Astrocyte of the hippocampus (primary cell): ENCODE measurements at regions not wholly inside any gene's neighbourhood (a gene's known extent, or its start where the extent isn't known, plus 50 kb on each side); places are given as distances from the start of the nearest gene placed in this dataset.
"Not testable (repeated sequence)": the region's sequence is repeated elsewhere in the genome, so short reads cannot be mapped to it uniquely, and the experiment has no call there.

Source experiments
- DNase-seq: peaks from one replicate; pipeline ENCODE4 v3.0.0; 2011; ENCODE audit warnings: low read depth, low spot score

DNA sequence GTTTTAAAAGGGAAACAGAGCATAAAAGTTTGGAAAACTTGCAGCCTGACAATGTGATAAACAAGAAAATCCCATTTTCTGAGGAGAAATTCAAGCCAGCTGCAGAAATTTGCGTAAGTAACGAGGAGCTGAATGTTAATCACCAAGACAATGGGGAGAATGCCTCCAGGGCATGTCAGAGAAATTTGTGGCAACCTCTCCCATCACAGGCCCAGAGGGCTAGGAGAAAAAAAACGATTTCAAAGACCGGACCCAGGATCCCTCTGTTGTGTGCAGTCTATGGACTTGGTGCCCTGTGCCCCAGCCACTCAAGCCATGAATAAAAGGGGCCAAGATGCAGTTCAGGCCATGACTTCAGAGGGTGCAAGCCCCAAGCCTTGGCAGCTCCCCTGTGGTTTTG is 355.4 kb upstream of the NDST3 start:
- DNase-seq = no peak

DNA sequence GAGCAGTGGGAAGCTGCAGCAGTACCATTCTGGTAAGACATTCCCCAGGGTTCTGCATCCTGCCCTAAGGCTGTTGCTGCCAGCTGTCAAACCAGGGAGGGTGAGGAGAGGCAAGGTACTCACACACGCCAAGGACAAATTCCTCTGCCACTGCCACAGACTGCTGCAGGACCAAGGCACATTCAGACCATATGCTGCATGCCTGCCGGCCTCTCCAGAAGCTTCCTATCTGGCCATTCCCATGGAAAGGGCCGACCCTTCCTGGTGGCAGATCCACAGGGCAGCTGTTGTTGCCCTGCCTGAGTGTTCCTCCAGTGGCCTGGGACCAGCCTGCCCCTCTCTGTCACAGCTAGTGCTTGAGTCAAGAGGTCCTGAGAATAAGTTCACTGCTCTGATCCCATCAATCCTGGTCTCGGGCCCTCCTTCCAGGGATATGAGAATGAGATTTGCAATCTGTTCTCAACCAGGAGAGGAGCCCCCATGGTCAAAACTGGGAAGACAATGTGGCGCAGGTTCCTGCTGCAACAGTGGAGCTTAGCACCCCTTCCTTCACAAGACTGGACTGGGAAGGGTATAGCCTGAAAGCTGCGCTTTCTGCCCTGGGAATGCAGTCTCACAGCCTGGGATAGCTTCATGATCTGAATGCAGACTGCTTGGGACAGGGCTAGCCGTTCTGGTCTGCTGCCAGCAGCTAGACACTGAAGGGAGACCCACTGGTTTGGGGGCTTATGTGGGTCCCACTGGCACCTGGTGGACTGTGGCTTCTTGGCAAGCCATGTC is 342.5 kb upstream of the NDST3 start:
- DNase-seq = no peak

DNA sequence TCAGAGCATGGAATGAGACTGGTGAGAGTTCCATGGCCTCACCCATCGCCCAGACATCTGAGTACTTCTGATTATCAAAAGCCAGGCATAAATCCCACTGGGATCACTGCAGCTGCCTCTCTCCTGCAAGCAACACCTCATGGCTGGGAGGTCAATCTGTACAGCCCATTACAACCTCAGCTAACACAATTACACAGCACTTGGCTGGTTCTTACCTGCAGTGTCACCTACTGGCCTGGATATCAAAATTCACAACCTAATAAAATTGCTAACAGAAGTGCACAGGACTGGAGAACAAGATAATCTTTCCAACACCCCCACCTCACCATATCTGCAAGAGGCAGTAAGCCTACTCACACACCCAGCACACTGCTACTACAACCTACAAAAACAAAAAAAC is 341.7 kb upstream of the NDST3 start:
- DNase-seq = no peak

DNA sequence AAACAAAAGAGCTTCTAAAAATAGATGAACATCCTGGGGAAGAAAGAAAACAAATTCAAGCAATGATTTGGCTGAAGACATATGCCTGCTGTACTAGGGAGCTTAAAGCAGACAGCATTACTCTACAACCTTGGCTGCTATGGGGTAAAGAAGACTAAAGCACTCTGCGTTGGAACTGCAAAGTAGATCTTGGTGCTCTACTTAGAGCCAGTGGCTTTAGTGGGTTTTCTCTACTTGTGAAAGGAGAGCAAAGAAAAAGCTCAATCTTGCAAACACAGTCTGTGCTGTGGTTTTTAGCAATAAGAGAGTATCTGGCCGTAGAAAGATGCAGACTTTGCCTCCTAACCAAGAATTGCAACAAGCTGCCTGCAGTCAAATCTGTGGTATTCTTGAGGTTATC is 334.7 kb upstream of the NDST3 start:
- DNase-seq = no peak

DNA sequence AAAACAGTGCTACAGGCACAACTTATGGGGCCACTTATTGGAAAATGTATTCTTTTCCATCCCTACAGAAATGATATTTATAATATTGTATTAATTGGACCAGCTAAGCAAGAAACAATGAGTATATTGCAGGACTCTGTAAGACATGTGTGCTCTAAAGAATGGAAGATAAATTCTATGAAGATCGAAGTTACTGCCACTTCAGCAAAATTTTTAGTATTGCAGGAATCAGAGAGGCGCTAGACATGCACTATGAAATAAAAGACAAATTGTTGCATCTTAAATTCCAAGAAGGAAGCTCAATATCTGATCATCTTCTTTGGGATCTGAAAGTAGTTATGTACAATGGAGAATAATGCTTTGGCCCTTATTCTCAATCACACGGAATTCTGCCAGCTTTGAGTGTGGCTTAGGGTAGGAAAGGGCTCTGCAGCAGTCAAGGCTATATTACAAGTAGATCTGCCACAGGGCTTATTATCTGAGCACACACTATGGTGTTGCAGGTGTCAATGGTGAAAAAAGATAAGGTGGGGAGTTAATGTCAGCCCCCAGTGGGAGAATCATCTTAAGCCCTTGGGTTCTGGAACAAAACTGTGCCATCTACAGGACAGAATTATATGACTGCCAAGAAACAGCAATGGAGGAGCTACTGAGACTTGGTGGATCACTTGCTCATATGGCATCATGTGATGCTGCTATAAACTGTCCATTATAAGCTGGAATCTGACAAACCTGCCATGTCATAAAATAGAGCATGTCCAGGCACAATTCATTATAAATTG is 334.0 kb upstream of the NDST3 start:
- DNase-seq = no peak

DNA sequence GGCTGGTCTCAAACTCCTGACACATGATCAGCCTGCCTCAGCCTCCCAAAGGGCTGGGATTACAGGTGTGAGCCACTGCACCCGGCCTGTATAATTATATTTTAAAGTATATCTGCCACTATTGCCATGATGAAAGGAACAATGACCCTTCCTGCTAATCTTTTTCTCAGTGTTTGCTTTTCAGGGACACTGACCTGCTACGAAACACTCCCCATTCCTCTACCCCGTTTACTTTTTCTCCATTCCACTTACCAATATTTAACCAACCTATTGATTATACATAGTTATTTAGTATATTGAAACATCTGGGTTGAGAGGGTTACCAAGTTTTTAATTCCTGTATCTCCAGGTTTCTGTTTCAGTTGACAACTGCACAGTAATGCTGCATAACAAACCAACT is 331.9 kb upstream of the NDST3 start:
- no peak for DNase-seq

DNA sequence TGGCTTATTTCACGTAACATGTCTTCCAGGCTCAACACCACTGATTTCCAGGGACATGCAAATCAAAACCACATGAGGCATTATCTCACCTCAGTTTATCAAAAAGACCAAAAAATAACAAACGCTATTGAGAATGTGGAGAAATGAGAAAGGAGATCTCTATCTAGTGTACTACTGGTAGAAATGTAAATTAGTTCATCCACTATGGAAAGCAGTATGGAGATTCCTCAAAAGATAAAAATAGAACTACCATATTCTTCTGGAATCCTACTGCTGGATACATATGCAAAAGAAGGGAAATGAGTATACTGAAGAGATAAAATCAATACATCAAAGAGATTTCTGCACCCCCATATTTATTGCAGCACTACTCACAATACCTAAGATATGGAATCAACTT is 329.6 kb upstream of the NDST3 start:
- no peak for DNase-seq

DNA sequence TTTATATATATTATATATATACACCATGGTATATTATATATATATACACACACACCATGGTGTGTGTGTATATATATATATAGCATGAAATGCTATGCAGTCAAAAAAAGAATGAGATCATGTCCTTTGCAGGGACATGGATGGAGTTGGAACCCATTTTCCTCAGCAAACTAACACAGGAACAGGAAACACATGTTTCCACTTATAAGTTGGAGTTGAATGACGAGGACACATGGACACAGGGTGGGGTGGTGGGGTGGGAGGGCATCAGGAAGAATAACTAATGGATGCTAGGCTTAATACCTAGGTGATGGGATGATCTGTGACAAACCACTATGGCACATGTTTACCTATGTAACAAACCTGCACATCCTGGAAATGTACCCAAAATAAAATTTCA is 293.6 kb upstream of the NDST3 start:
- DNase-seq = no peak

DNA sequence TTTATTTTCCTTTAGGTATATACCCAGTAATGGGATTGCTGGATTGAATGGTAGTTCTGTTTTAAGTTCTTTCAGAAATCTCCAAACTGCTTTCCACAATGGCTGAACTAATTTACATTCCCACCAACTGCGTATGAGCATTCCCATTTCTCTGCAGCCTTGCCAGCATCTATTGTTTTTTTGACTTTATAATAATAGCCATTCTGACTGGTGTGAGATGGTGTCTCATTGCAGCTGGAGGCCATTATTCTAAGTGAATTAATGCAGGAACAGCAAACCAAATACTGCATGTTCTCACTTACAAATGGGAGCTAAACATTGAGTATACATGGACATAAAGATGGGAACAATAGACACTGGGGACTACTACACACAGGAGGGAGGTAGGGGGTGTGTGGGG is 288.9 kb upstream of the NDST3 start:
- not testable (repeated sequence) for DNase-seq

DNA sequence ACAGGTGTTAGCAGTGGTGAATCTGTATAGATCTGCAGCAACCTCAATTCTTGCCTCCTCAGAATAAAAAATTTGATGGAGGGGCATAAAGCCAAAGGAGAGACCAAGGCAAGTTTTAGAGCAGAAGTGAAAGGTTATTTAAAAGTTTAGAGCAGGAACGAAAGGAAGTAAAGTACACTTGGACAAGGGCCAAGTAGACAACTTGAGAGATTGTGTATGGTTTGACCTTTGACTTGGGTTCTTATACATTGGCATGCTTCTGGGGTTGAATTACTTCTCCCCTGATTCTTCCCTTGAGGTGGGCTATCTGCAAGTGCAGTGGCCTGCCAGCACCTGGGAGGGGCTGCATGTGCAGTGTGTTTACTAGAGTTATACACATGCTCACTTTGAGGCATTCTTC is 278.8 kb upstream of the NDST3 start:
- DNase-seq = no peak

DNA sequence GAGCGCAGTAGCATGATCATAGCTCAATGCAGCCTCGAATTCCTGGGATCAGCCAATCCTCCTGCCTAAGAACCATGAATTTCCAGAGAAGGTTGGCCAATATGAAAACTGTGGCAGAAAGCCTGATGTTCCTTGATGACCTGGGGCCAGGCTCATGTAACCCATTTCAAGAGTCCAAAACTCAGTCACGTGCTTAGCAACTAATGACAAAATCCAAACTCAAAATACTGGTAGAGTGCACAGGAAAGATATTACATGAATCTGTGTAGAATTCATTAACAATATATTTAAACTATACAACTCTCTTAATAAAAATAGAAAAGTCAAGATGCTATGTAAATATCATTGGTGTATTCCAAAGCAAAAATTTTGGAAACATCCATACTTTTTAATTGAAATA is 265.7 kb upstream of the NDST3 start:
- DNase-seq = no peak

DNA sequence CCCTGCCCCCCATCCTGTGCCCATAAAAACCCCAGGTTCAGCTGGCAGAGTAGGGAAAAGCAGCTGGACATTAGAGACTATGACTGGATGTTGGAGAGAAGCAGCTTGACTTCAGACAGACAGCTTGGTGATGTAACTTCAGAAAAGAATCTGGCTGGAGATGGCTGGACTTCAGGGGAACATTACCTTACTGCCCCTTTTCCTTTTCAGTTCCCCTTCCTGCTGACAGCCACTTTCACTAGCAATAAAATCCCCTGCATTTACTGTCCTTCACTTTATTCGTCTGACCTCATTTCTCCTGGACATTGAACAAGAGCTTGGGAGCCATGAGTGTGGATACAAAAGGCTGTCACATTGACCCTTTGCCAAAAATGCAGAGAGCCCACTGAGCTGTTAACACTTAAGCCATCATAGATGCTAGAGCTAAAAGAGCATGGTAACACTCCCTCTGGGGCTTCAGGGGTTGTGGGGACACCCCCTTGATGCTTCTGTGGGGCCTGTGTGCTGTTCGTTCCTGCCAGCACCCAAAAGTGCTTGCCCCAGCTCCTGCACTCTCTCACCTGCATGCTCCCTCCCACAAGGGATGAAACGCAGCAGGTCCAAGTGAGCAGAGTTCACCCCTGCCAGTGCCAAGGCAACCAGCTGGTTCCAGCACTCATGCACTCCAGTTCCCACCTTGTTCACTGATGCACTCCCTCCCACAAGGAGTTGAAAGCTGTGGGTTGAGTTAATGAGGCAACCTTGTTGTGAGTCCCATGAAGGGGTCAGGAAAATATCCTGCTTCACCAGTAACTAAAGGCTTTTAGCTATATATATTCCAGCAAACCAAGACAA is 263.8 kb upstream of the NDST3 start:
- no peak for DNase-seq

DNA sequence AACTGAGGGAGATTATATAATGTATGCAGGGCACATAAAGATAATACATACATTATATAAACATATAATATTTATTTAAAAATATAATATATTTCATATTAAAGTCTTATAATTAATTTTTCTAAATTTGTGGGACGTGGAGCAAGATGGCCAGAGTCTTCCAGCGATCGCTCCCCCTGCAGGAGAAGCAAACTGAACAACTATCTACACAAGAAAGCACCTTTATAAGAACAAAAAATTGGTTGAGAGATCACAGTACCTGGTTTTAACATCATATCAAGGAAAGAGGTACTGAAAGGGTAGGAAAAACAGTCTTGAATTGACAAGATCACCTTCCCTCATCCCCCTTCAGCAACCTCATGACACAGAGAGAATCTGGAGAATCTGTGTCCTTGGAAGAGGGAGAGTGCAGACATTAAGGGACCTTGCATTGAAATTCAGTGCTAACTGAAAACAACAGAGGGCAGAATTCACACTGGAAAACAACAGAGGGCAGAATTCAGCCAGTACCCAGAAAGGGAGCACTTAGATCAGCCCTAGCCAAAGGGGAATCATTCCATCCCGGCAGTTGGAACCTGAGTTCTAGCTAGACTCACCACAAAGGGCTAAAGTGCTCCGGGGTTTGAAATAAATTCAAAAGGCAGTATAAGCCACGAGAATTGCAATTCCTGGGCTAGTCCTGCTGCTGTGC is 262.5 kb upstream of the NDST3 start:
- no peak for DNase-seq

DNA sequence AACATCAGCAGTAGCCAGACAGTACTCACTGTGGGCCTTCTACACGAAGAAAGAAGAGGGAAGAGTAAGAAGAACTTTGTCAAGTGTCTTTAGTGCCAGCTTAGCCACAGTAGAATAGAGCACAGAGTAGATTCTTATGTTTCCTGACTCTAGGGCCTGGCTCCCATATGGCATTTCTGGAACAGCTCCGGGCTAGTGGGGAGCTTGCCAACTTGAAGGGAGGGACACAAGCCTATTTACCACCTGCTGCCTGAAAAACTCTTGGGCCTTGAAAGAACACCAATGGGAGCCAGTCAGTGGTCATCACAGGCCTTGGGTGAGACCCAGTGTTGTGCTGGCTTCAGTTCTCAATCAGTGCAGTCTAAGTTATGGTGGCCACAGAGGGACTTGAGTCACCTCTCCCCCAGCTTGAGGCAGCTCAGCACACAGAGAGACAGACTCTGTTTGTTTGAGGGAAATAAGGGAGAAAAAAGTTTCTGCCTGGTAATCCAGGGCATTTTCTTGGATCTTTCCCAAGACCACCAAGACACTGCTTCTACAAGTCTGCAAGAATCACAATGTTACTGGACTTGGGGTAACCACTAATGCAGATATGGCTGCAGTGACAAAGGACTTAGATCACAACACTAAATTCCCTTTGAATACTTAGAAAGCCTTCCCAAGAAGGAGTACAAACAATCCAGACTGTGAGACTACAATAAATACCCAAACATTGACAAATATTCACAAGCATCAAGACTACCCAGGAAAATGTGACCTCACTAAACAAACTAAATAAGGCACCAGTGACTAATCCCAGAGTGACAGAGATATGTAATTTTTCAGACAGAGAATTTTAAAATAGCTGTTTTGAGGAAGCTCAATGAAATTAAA is 261.0 kb upstream of the NDST3 start:
- peak; percentile 61 for DNase-seq

DNA sequence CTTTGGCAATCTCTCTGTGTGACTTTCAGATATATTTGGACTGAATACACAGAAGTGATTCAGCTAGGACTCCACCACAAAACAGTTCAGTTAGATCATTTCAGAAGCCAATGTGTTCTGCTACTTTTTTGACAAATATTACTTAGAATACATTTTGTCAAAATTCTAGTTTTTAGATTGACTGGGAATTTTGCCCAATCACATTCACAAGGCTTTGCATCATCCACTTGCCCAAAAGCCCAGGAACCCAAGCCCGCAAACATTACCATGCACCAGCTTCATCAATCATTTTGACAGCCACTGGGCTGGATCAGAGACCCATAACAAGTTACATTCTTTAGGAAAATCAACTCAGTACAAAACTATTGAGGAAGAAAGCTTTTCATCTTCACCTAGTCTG is 256.6 kb upstream of the NDST3 start:
- DNase-seq = peak; percentile 79

DNA sequence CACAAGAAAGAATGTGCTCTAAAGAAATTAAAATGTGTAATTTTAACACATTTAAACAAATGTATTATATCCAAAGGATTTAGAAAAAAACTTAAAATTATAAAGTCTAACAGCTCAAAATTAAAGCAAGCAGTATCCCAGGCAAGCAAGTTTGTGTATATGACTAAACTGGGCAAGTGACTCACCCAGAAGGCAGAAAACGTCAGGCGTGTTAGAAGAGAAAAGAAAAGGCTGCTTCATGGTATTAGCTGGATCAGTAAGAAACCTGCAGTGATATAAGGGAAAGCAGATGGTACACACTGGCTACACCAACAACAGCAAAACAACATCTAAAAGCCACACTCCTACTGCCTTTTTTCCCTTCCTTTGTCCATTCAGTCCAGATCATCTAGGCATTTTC is 250.6 kb upstream of the NDST3 start:
- DNase-seq = peak; percentile 52

DNA sequence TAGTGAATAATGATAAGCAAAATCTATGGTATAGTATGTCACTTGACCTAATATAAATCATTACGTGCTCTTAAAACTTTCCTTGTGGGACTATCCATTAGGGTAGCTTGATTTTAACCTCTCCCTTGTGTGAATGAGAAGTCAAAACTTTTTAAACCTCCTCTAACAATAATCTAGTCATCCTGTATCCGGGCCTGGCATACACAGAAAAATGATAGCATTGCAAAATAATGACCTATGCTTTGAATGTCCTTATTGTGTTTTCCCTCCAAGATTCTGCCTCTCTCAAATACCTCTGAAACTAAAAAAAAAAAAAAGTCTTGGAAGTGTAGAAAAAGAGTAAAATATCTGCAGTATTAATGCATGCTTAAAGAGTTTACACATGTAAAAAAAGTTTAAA is 250.0 kb upstream of the NDST3 start:
- no peak for DNase-seq

DNA sequence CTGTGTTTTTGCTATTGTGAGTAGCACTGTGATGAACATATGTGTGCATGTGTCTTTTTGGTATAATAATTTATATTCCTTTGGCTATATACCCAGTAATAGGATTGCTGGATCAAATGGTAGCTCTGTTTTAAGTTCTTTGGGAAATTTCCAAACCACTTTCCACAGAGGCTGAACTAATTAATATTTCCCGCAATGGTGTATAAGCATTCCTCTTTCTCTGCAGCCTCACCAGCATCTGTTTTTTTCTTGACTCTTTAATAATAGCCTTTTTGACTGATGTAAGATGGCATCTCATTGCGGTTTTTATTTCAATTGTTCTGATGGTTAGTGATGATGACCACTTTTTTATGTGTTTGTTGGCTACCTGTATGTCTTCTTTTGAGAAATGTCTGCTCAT is 247.7 kb upstream of the NDST3 start:
- DNase-seq = no peak

DNA sequence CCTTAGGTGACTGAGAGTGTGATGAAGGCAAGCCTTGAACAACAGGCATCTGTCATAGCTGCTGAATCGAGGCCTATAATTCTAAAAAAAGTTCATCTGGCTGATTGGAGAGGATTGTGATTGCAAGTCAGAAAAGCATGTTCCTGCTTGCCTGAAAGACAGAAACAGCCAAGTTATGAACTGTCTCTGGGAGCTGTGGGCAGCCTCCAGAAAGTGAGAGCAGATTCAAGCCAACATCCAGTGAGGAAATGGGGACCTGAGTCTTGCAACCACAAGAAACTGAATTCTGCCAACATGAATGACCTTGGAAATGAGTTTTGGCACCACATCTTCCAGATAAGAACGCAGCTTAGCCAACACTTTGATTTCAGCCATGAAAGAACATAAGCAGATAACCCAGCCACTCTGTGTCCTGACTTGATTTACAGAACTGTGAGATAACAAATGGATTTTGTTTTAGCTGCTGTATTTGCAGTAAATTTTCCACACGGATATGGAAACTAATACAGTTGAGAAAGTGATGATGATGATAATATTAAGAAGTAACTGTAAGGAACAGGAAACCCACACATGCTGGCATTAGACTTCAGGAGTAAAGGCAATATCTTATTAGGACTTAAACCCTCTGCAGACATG is 240.3 kb upstream of the NDST3 start:
- DNase-seq = peak; percentile 16

DNA sequence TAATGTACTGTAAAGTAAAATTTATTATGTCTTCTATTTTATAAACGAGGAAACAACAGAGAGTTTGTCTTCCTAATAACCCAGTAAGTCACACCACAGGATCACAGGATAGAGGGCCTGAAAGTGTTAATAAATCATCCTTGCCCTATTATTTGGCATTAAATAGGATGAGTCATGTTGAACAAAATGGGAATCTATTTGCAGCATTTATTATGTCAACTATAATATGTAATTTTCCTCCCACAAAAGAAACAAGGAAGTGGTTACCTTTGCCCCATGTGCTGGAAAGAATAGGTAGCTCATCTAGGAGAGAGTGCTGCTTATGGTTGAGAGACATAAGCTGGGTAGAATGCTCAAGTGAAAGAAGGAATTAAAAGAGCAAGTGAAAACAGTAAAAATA is 237.6 kb upstream of the NDST3 start:
- no peak for DNase-seq
